SK-N-SH treated with all-trans-retinoic acid at 6 μM for 48 hours (cell line): ENCODE measurements at regions not wholly inside any gene's neighbourhood (a gene's known extent, or its start where the extent isn't known, plus 50 kb on each side); places are given as distances from the start of the nearest gene placed in this dataset.

ENCODE experiments used
- ARNTL ChIP-seq: fragments of 450-650 bp; formaldehyde crosslinking; IDR thresholded peaks from 2 replicates; pipeline ENCODE4 v1.5.0; 2020; ENCODE audit warnings: low read depth, mild to moderate bottlenecking, moderate library complexity, borderline replicate concordance
- PPARA ChIP-seq: fragments of 250-450 bp; sonication (Bioruptor Pico); IDR thresholded peaks from 2 replicates; pipeline ENCODE4 v1.5.0; 2020; ENCODE audit warnings: mild to moderate bottlenecking, borderline replicate concordance
- RARB ChIP-seq: fragments of 250-450 bp; sonication (Bioruptor Pico); IDR thresholded peaks from 2 replicates; pipeline ENCODE4 v1.8.0; 2021; ENCODE audit warnings: mild to moderate bottlenecking, moderate library complexity
- TCF4 ChIP-seq: fragments of 250-450 bp; sonication (Bioruptor Pico); IDR thresholded peaks from 2 replicates; pipeline ENCODE4 v1.8.0; 2021; ENCODE audit warnings: mild to moderate bottlenecking, moderate library complexity, borderline replicate concordance

GRCh38 chr16:64872101-64872500, 249.8 kb downstream of the CDH11 start:
- TF ChIP-seq RARB (CRISPR knock-in tag) (no peak), PPARA (no peak), TCF4 (CRISPR knock-in tag) (no peak), ARNTL (no peak)
